MM.1S (cell line): ENCODE measurements at regions not wholly inside any gene's neighbourhood (a gene's known extent, or its start where the extent isn't known, plus 50 kb on each side); places are given as distances from the start of the nearest gene placed in this dataset.

Experiments used
- EZH2 ChIP-seq: fragments of 300-600 bp; sonication (generic); optimal IDR thresholded peaks from 2 replicates; pipeline ENCODE3; 2017; ENCODE audit warnings: low read depth, mild to moderate bottlenecking, antibody characterized with exemption, low read length, mixed read lengths
- EZH2phosphoT487 ChIP-seq: fragments of 300-600 bp; sonication (generic); IDR thresholded peaks from 2 replicates; pipeline ENCODE4 v1.6.1; 2018; ENCODE audit warnings: antibody characterized with exemption, low read length
- TF ChIP-seq, protein P1 (sequence below): fragments of 300-600 bp; sonication (generic); IDR thresholded peaks from 2 replicates; pipeline ENCODE4 v1.5.1; 2016; ENCODE audit warnings: antibody characterized with exemption, low read length, mixed read lengths

DNA sequence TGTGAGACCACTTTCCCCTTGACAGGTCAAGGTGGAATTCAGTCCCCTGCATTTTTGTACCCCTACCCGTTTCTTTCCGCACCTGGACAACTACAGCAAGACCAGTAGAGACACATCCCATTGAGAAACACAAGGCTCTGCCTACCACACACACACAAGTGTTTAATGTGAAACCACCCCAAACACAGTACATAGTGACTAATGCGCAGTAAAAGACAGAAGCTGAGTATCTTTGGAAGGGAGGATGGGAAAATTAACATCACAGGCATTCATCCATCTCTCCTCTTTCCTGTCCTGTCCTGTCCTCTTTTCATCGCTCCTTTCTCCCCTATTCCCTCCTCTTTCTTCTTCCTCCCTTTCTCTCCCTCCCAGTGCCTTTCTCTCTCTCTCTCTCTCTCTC lies 64.8 kb downstream of the SCN11A start:
- TF ChIP-seq, protein P1, sequence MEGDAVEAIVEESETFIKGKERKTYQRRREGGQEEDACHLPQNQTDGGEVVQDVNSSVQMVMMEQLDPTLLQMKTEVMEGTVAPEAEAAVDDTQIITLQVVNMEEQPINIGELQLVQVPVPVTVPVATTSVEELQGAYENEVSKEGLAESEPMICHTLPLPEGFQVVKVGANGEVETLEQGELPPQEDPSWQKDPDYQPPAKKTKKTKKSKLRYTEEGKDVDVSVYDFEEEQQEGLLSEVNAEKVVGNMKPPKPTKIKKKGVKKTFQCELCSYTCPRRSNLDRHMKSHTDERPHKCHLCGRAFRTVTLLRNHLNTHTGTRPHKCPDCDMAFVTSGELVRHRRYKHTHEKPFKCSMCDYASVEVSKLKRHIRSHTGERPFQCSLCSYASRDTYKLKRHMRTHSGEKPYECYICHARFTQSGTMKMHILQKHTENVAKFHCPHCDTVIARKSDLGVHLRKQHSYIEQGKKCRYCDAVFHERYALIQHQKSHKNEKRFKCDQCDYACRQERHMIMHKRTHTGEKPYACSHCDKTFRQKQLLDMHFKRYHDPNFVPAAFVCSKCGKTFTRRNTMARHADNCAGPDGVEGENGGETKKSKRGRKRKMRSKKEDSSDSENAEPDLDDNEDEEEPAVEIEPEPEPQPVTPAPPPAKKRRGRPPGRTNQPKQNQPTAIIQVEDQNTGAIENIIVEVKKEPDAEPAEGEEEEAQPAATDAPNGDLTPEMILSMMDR: no peak
- TF ChIP-seq EZH2phosphoT487 (no peak), EZH2 (no peak)
